ENCODE measurements at regions not wholly inside any gene's neighbourhood (a gene's known extent, or its start where the extent isn't known, plus 50 kb on each side); places are given as distances from the start of the nearest gene placed in this dataset.

DNA sequence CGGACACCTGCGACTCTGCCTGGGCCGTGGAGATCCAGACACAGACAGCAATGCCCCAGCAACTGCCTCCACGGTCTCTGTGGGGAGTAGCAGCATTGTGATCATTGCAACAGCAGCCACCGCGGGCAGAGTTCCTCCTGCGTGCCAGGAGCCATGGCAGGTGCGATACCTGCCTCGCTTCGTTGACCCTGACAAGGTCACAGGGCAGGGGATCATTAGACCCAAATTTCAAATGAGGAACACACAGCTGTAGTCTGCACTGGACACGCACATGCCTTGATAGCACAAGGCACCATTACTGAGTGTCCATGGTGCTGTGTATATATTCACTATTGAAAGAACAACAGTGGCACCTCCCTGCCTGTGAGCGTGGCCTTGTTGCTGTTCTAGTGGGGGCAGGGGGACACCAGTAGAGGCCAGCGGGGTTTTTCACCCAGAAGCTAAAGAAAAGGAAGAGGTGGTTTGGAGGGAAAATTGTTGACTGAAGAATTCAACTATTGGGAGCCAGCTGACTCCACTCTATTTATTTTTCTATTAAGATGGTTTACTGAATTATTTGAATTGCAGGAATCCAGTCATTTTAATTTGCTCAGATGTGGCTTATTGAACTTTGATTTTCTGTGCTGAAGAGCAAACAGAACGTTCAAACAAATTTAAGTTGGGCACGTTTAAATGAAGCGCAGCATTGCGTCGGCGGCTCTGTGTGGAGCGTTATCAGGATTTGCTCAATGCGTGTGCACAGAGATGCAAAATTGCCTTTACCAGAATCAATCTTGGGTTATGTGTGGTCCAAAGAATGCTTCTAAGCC is 60.2 kb upstream of the RPS6KA2 start:
- H2AFZ ChIP-seq (ENCODE audit: low read depth, low read length): no peak overlapping the region
- DNase-seq: no peak
- H3K4me1 ChIP-seq (ENCODE audit: control insufficient read depth, insufficient read depth, low read depth, low read length): peaks cover 15% of the 10 kb centered on the region
- H4K91ac ChIP-seq (ENCODE audit: low read length): no peak overlapping the region
- no peak overlapping the region for H2BK120ac ChIP-seq (ENCODE audit: low read depth, low read length)
- H3K4me2 ChIP-seq (ENCODE audit: low read length, poor library complexity, severe bottlenecking): no peak overlapping the region
- H3K14ac ChIP-seq (ENCODE audit: low read length in 2 of 2): no peak overlapping the region
- H3K9me3 ChIP-seq (ENCODE audit: control insufficient read depth, low read length): no peaks in the 10 kb centered on the region
- H3K27me3 ChIP-seq (ENCODE audit: control insufficient read depth in 1 of 2, insufficient read depth in 1 of 2, low read length in 2 of 2): peaks cover 0 to 75% of the 10 kb centered on the region in 2 experiments
- no peak overlapping the region for H2BK12ac ChIP-seq (ENCODE audit: low read length in 2 of 2)
- H3K23ac ChIP-seq (ENCODE audit: low read length in 2 of 2): no peak overlapping the region
- no peak overlapping the region for H4K8ac ChIP-seq (ENCODE audit: low read length)
- H3K18ac ChIP-seq (ENCODE audit: low read depth in 1 of 2, low read length in 2 of 2): peak overlapping the region in 1 of 2 experiments; percentile 11
- no peak overlapping the region for H2AK5ac ChIP-seq (ENCODE audit: low read length, severe bottlenecking)
- H3K4ac ChIP-seq (ENCODE audit: low read depth in 1 of 2, low read length in 2 of 2): no peak overlapping the region
- H3K79me1 ChIP-seq (replicated peaks; ENCODE audit: low read length, poor library complexity, severe bottlenecking): no peaks in the 10 kb centered on the region
- no peak overlapping the region for H2BK15ac ChIP-seq (ENCODE audit: low read depth, poor library complexity, severe bottlenecking)
- WGBS: 91% methylated on average over 21 of the region's 21 CpGs
- no peak overlapping the region for H3K9ac ChIP-seq (ENCODE audit: low read length)
- H3K36me3 ChIP-seq (ENCODE audit: control insufficient read depth in 1 of 2, insufficient read depth in 2 of 2, low read depth in 1 of 2, low read length in 2 of 2): no peaks in the 10 kb centered on the region
- no peak overlapping the region for H3K4me3 ChIP-seq (ENCODE audit: insufficient read depth in 1 of 2, low read depth in 1 of 2, low read length in 2 of 2)
- H2BK5ac ChIP-seq (ENCODE audit: low read depth, low read length, poor library complexity, severe bottlenecking): no peak overlapping the region
- H3K27ac ChIP-seq (ENCODE audit: low read length, poor library complexity, severe bottlenecking): no peak overlapping the region

DNA sequence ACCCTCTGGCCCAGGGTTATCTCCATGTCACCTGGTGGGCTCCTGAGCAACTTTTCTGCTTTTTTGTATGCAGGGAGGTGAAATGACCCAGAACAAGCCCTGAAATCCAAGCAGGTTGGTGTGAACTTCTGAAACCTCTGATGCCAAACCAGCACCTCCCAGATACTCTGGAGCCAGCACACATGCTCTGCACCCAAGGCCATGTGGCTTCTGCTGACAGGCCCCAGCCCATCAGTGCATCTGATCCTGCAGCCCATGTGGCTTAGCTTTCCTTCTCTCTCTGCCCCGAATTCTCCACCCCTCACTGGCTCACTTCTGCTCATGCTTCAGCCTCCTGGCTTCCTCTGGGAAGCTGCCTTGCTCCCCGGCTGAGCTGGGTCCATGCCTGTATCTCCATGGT is 59.3 kb upstream of the RPS6KA2 start:
- Histone ChIP-seq H2BK120ac (ENCODE audit: low read depth, low read length) (no peak overlapping the region), H3K4me1 (ENCODE audit: control insufficient read depth, insufficient read depth, low read depth, low read length) (peaks cover 11% of the 10 kb centered on the region), H3K18ac (ENCODE audit: low read depth in 1 of 2, low read length in 2 of 2) (no peak overlapping the region), H3K27me3 (ENCODE audit: control insufficient read depth in 1 of 2, insufficient read depth in 1 of 2, low read length in 2 of 2) (peaks cover 0 to 66% of the 10 kb centered on the region in 2 experiments), H4K91ac (ENCODE audit: low read length) (no peak overlapping the region), H4K8ac (ENCODE audit: low read length) (no peak overlapping the region), H2BK12ac (ENCODE audit: low read length in 2 of 2) (no peak overlapping the region), H3K4me3 (ENCODE audit: insufficient read depth in 1 of 2, low read depth in 1 of 2, low read length in 2 of 2) (no peak overlapping the region), H3K4ac (ENCODE audit: low read depth in 1 of 2, low read length in 2 of 2) (no peak overlapping the region), H2BK5ac (ENCODE audit: low read depth, low read length, poor library complexity, severe bottlenecking) (no peak overlapping the region), H3K14ac (ENCODE audit: low read length in 2 of 2) (no peak overlapping the region), H2AK5ac (ENCODE audit: low read length, severe bottlenecking) (no peak overlapping the region), H2AFZ (ENCODE audit: low read depth, low read length) (no peak overlapping the region), H3K36me3 (ENCODE audit: control insufficient read depth in 1 of 2, insufficient read depth in 2 of 2, low read depth in 1 of 2, low read length in 2 of 2) (no peaks in the 10 kb centered on the region), H3K9me3 (ENCODE audit: control insufficient read depth, low read length) (no peaks in the 10 kb centered on the region), H3K4me2 (ENCODE audit: low read length, poor library complexity, severe bottlenecking) (no peak overlapping the region), H2BK15ac (ENCODE audit: low read depth, poor library complexity, severe bottlenecking) (no peak overlapping the region), H3K9ac (ENCODE audit: low read length) (no peak overlapping the region), H3K27ac (ENCODE audit: low read length, poor library complexity, severe bottlenecking) (no peak overlapping the region), H3K79me1 (replicated peaks; ENCODE audit: low read length, poor library complexity, severe bottlenecking) (no peaks in the 10 kb centered on the region), H3K23ac (ENCODE audit: low read length in 2 of 2) (no peak overlapping the region)
- DNase-seq: no peak
- 89% methylated on average over 2 of the region's 2 CpGs for WGBS

DNA sequence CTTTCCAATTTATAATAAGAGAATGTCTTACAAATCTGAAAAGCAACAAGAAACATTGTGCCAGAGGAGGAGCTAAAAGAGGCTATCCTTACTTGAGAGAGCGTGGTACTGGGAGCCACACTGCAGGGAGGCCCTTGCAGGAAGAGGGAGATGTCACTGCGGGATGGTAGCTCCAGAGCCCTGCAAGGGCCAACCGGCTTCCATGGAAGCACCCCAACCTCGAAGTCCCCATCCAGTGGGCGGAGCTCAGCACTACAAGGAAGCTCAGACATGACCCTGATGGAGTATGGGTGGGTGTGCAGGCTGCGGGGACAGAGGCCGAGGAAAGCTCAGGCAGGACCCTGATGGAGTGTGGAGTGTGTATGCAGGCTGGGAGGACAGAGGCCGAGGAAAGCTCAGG is 57.8 kb upstream of the RPS6KA2 start:
- Histone ChIP-seq H3K79me1 (replicated peaks; ENCODE audit: low read length, poor library complexity, severe bottlenecking) (no peaks in the 10 kb centered on the region), H3K36me3 (ENCODE audit: control insufficient read depth in 1 of 2, insufficient read depth in 2 of 2, low read depth in 1 of 2, low read length in 2 of 2) (no peaks in the 10 kb centered on the region), H4K8ac (ENCODE audit: low read length) (no peak overlapping the region), H3K18ac (ENCODE audit: low read depth in 1 of 2, low read length in 2 of 2) (no peak overlapping the region), H3K4me1 (ENCODE audit: control insufficient read depth, insufficient read depth, low read depth, low read length) (peaks cover 8% of the 10 kb centered on the region), H3K4me2 (ENCODE audit: low read length, poor library complexity, severe bottlenecking) (no peak overlapping the region), H2BK120ac (ENCODE audit: low read depth, low read length) (no peak overlapping the region), H3K9me3 (ENCODE audit: control insufficient read depth, low read length) (no peaks in the 10 kb centered on the region), H3K14ac (ENCODE audit: low read length in 2 of 2) (peak overlapping the region in 1 of 2 experiments; percentile 20), H3K4me3 (ENCODE audit: insufficient read depth in 1 of 2, low read depth in 1 of 2, low read length in 2 of 2) (no peak overlapping the region), H3K27ac (ENCODE audit: low read length, poor library complexity, severe bottlenecking) (no peak overlapping the region), H2BK5ac (ENCODE audit: low read depth, low read length, poor library complexity, severe bottlenecking) (no peak overlapping the region), H2AK5ac (ENCODE audit: low read length, severe bottlenecking) (no peak overlapping the region), H2BK12ac (ENCODE audit: low read length in 2 of 2) (no peak overlapping the region), H3K9ac (ENCODE audit: low read length) (no peak overlapping the region), H3K4ac (ENCODE audit: low read depth in 1 of 2, low read length in 2 of 2) (no peak overlapping the region), H3K27me3 (ENCODE audit: control insufficient read depth in 1 of 2, insufficient read depth in 1 of 2, low read length in 2 of 2) (peaks cover 0 to 53% of the 10 kb centered on the region in 2 experiments), H2BK15ac (ENCODE audit: low read depth, poor library complexity, severe bottlenecking) (no peak overlapping the region), H4K91ac (ENCODE audit: low read length) (no peak overlapping the region), H2AFZ (ENCODE audit: low read depth, low read length) (no peak overlapping the region), H3K23ac (ENCODE audit: low read length in 2 of 2) (no peak overlapping the region)
- WGBS: 82% methylated on average over 8 of the region's 8 CpGs
- no peak for DNase-seq

DNA sequence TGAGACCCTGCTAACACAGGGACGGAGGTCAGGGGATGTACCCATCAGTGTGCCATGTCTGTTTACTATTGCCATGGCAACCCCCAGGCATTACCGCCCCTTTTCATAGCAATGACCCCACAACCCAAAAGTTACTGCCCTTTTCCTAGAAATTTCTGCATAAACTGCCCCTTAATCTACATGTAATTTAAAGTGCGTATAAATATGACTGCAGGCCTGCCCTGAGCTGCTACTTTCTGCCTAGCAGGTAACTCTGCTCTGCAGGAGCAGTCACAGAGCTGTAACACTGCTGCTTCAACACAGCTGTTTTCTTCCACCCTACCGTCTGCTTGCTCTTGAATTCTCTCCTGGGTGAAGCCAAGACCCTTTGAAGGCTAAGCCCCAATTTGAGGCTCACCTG is 57.1 kb upstream of the RPS6KA2 start:
- peak overlapping the region in 1 of 2 experiments; percentile 52 for H3K18ac ChIP-seq (ENCODE audit: low read depth in 1 of 2, low read length in 2 of 2)
- H3K9me3 ChIP-seq (ENCODE audit: control insufficient read depth, low read length): no peaks in the 10 kb centered on the region
- H3K4me3 ChIP-seq (ENCODE audit: insufficient read depth in 1 of 2, low read depth in 1 of 2, low read length in 2 of 2): no peak overlapping the region
- no peak overlapping the region for H3K4me2 ChIP-seq (ENCODE audit: low read length, poor library complexity, severe bottlenecking)
- H3K9ac ChIP-seq (ENCODE audit: low read length): no peak overlapping the region
- H4K8ac ChIP-seq (ENCODE audit: low read length): no peak overlapping the region
- no peak overlapping the region for H2AK5ac ChIP-seq (ENCODE audit: low read length, severe bottlenecking)
- H3K79me1 ChIP-seq (replicated peaks; ENCODE audit: low read length, poor library complexity, severe bottlenecking): no peaks in the 10 kb centered on the region
- H2BK5ac ChIP-seq (ENCODE audit: low read depth, low read length, poor library complexity, severe bottlenecking): no peak overlapping the region
- no peak overlapping the region for H4K91ac ChIP-seq (ENCODE audit: low read length)
- H3K27me3 ChIP-seq (ENCODE audit: control insufficient read depth in 1 of 2, insufficient read depth in 1 of 2, low read length in 2 of 2): peaks cover 0 to 46% of the 10 kb centered on the region in 2 experiments
- H3K36me3 ChIP-seq (ENCODE audit: control insufficient read depth in 1 of 2, insufficient read depth in 2 of 2, low read depth in 1 of 2, low read length in 2 of 2): no peaks in the 10 kb centered on the region
- no peak overlapping the region for H3K14ac ChIP-seq (ENCODE audit: low read length in 2 of 2)
- no peak for DNase-seq
- peaks cover 8% of the 10 kb centered on the region for H3K4me1 ChIP-seq (ENCODE audit: control insufficient read depth, insufficient read depth, low read depth, low read length)
- WGBS: 97% methylated on average over 4 of the region's 4 CpGs
- H2BK120ac ChIP-seq (ENCODE audit: low read depth, low read length): no peak overlapping the region
- no peak overlapping the region for H3K27ac ChIP-seq (ENCODE audit: low read length, poor library complexity, severe bottlenecking)
- H2BK12ac ChIP-seq (ENCODE audit: low read length in 2 of 2): no peak overlapping the region
- H2BK15ac ChIP-seq (ENCODE audit: low read depth, poor library complexity, severe bottlenecking): no peak overlapping the region
- no peak overlapping the region for H3K23ac ChIP-seq (ENCODE audit: low read length in 2 of 2)
- H3K4ac ChIP-seq (ENCODE audit: low read depth in 1 of 2, low read length in 2 of 2): no peak overlapping the region
- H2AFZ ChIP-seq (ENCODE audit: low read depth, low read length): no peak overlapping the region

Measured in mesenchymal stem cell (in vitro differentiated cells and primary cell).